Stimulated activated naive CD4-positive, alpha-beta T cell (primary cell): ENCODE measurements at regions not wholly inside any gene's neighbourhood (a gene's known extent, or its start where the extent isn't known, plus 50 kb on each side); places are given as distances from the start of the nearest gene placed in this dataset.

Experiments used
- DNase-seq, 6 experiments: peaks; one replicate each; lab custom pipeline; 2025; lab: John Stamatoyannopoulos, UW

GRCh38 chr6:165825256-165825815 lies 162.3 kb upstream of the PDE10A start:
- DNase-seq = no peak

- DNase-seq = no peak
These were observed 160.7 kb upstream of the PDE10A start for GRCh38 chr6:165823609-165824326.

- DNase-seq = no peak
These were observed 159.5 kb upstream of the PDE10A start for GRCh38 chr6:165822501-165822900.

GRCh38 chr6:165821754-165822153 lies 158.7 kb upstream of the PDE10A start:
- DNase-seq = no peak

GRCh38 chr6:165820934-165821333 lies 157.9 kb upstream of the PDE10A start:
- DNase-seq = no peak

GRCh38 chr6:165820407-165820806 lies 157.4 kb upstream of the PDE10A start:
- no peak for DNase-seq

GRCh38 chr6:165819394-165819793 lies 156.4 kb upstream of the PDE10A start:
- DNase-seq = no peak

GRCh38 chr6:165818200-165818599 lies 155.2 kb upstream of the PDE10A start:
- no peak for DNase-seq

GRCh38 chr6:165817771-165818170 lies 154.7 kb upstream of the PDE10A start:
- no peak for DNase-seq

GRCh38 chr6:165817148-165817547 lies 154.1 kb upstream of the PDE10A start:
- no peak for DNase-seq

GRCh38 chr6:165814679-165815078 lies 151.6 kb upstream of the PDE10A start:
- no peak for DNase-seq

- DNase-seq = no peak
These were observed 148.5 kb upstream of the PDE10A start for GRCh38 chr6:165811512-165811911.

- DNase-seq = no peak
These were observed 145.0 kb upstream of the PDE10A start for GRCh38 chr6:165808021-165808420.

GRCh38 chr6:165807249-165807960 lies 144.4 kb upstream of the PDE10A start:
- DNase-seq = no peak

- DNase-seq = no peak
These were observed 143.2 kb upstream of the PDE10A start for GRCh38 chr6:165806126-165806810.

- no peak for DNase-seq
These were observed 142.6 kb upstream of the PDE10A start for GRCh38 chr6:165805636-165806035.

GRCh38 chr6:165805067-165805555 lies 142.1 kb upstream of the PDE10A start:
- DNase-seq = no peak

GRCh38 chr6:165804331-165805066 lies 141.5 kb upstream of the PDE10A start:
- DNase-seq = no peak

GRCh38 chr6:165800337-165800736 lies 137.3 kb upstream of the PDE10A start:
- no peak for DNase-seq

- no peak for DNase-seq
These were observed 136.5 kb upstream of the PDE10A start for GRCh38 chr6:165799391-165800153.

- no peak for DNase-seq
These were observed 135.9 kb upstream of the PDE10A start for GRCh38 chr6:165798991-165799390.
